ENCODE measurements at regions not wholly inside any gene's neighbourhood (a gene's known extent, or its start where the extent isn't known, plus 50 kb on each side); places are given as distances from the start of the nearest gene placed in this dataset.

DNA sequence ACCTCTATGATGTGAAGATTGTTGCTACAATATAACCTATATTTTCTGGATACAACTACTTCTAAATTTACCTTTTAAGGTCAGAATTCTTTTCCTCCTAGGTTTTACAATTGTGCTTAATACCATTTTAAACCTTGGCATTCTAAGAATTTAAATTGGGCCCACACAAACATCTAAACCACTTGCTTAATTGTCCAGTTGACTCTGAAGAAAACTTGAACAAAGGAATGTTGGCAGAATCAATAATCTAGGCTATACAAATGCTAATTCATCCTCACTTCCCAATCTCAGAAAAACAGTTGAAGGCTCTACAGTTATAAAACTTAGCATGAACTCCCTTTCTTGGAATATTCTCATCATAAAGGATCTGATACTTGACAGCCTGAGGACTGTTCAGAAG, 84.3 kb downstream of the RPRM start:
- TF ChIP-seq, protein P1, sequence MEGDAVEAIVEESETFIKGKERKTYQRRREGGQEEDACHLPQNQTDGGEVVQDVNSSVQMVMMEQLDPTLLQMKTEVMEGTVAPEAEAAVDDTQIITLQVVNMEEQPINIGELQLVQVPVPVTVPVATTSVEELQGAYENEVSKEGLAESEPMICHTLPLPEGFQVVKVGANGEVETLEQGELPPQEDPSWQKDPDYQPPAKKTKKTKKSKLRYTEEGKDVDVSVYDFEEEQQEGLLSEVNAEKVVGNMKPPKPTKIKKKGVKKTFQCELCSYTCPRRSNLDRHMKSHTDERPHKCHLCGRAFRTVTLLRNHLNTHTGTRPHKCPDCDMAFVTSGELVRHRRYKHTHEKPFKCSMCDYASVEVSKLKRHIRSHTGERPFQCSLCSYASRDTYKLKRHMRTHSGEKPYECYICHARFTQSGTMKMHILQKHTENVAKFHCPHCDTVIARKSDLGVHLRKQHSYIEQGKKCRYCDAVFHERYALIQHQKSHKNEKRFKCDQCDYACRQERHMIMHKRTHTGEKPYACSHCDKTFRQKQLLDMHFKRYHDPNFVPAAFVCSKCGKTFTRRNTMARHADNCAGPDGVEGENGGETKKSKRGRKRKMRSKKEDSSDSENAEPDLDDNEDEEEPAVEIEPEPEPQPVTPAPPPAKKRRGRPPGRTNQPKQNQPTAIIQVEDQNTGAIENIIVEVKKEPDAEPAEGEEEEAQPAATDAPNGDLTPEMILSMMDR (IDR thresholded peaks at IDR 0.05) = no peak
- no peak for TF ChIP-seq POLR2A (IDR thresholded peaks at IDR 0.05)

Data from Peyer's patch (tissue), 4 donors.